Smooth muscle cell (in vitro differentiated cells): ENCODE measurements at regions not wholly inside any gene's neighbourhood (a gene's known extent, or its start where the extent isn't known, plus 50 kb on each side); places are given as distances from the start of the nearest gene placed in this dataset.

Experiments
- DNase-seq: peaks from one replicate; lab custom pipeline; 2025; ENCODE audit not compliant: unreplicated experiment; lab: John Stamatoyannopoulos, UW
- H2AFZ ChIP-seq: fragments of 200-600 bp; sonication (generic); 2 replicates; pipeline ENCODE4 v1.6.0; 2016; ENCODE audit warnings: antibody characterized with exemption, low read depth, mild to moderate bottlenecking
- H3F3A ChIP-seq: fragments of 200-600 bp; sonication (generic); 2 replicates; pipeline ENCODE4 v1.6.0; 2017; ENCODE audit warnings: antibody characterized with exemption, low read depth
- H3K27ac ChIP-seq: fragments of 200-600 bp; sonication (generic); 2 replicates; pipeline ENCODE4 v1.5.1; 2016; ENCODE audit warnings: low read depth, mild to moderate bottlenecking
- H3K27me3 ChIP-seq: fragments of 200-600 bp; sonication (generic); 2 replicates; pipeline ENCODE4 v1.6.1; 2016; ENCODE audit warnings: low read depth, mild to moderate bottlenecking
- H3K36me3 ChIP-seq: fragments of 200-600 bp; sonication (generic); 2 replicates; pipeline ENCODE4 v1.5.1; 2016; ENCODE audit warnings: low read depth
- H3K4me1 ChIP-seq: fragments of 200-600 bp; sonication (generic); 2 replicates; pipeline ENCODE4 v1.5.1; 2016; ENCODE audit warnings: low read depth
- H3K4me2 ChIP-seq: fragments of 200-600 bp; sonication (generic); 2 replicates; pipeline ENCODE4 v1.6.0; 2016; ENCODE audit warnings: mild to moderate bottlenecking
- H3K4me3 ChIP-seq: fragments of 200-600 bp; sonication (generic); 2 replicates; pipeline ENCODE4 v1.5.1; 2016; ENCODE audit warnings: mild to moderate bottlenecking
- H3K79me2 ChIP-seq: fragments of 200-600 bp; sonication (generic); 2 replicates; pipeline ENCODE4 v1.6.0; 2016; ENCODE audit warnings: low read depth, mild to moderate bottlenecking
- H3K9ac ChIP-seq: fragments of 200-600 bp; sonication (generic); 2 replicates; pipeline ENCODE4 v1.6.0; 2016; ENCODE audit warnings: low read depth
- H3K9me3 ChIP-seq: fragments of 200-600 bp; sonication (generic); replicated peaks from 2 replicates; pipeline ENCODE4 v1.5.1; 2016; ENCODE audit warnings: low read depth
- H4K20me1 ChIP-seq: fragments of 200-600 bp; sonication (generic); 2 replicates; pipeline ENCODE4 v1.6.0; 2016; ENCODE audit warnings: low read depth
- CTCF ChIP-seq: fragments of 200-600 bp; sonication (generic); IDR thresholded peaks from 2 replicates; pipeline ENCODE4 v1.5.1; 2017; ENCODE audit warnings: borderline replicate concordance, mild to moderate bottlenecking, antibody characterized with exemption; ENCODE audit not compliant: insufficient read depth, poor library complexity, severe bottlenecking
- WGBS: methylation state at CpG from one replicate; pipeline ENCODE4 v1.1.7; 2016; ENCODE audit warnings: low lambda C conversion rate; 5-methylcytosine and 5-hydroxymethylcytosine counted together

GRCh38 chr16:62717026-62717425, 680.8 kb upstream of the CDH8 start:
- H3K27ac ChIP-seq, result no peak overlapping the region

DNA sequence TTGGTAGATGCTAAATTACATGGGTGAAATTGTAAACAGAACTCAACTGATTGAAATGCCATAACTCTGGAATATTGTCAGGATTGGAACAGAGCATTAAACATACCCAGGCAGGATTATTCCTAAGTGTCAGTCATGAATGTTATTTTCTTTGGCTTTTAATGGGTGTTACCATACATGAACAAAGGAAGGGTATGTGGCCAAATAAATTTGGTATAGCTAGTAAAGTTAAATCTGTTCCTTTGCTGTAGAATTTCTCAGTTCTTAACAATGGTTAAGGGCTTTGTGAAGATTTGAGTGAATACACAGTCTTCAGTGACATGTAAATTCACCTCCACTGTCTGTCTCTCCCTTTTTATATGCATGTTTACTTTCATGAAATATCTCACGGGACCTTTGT, 679.5 kb upstream of the CDH8 start:
- no peak for DNase-seq
- TF ChIP-seq CTCF, result no peak
- 81% methylated on average over 1 of the region's 1 CpG for WGBS
- Histone ChIP-seq H3K4me3 (no peak overlapping the region), H3K79me2 (no peaks in the 10 kb centered on the region), H3K4me1 (no peaks in the 10 kb centered on the region), H3K27me3 (no peaks in the 10 kb centered on the region), H3K9ac (no peak overlapping the region), H3K27ac (no peak overlapping the region), H3F3A (no peaks in the 10 kb centered on the region), H3K4me2 (no peak overlapping the region), H4K20me1 (no peaks in the 10 kb centered on the region), H2AFZ (no peak overlapping the region), H3K36me3 (no peaks in the 10 kb centered on the region), H3K9me3 (no peaks in the 10 kb centered on the region)

More at GRCh38 chr16:62717026-62717425, 680.8 kb upstream of the CDH8 start:
- Histone ChIP-seq H3K4me1 (no peaks in the 10 kb centered on the region), H3K9me3 (no peaks in the 10 kb centered on the region), H3K27me3 (no peaks in the 10 kb centered on the region), H4K20me1 (no peaks in the 10 kb centered on the region), H2AFZ (no peak overlapping the region), H3K36me3 (no peaks in the 10 kb centered on the region), H3K79me2 (no peaks in the 10 kb centered on the region), H3K4me2 (no peak overlapping the region), H3K9ac (no peak overlapping the region), H3F3A (no peaks in the 10 kb centered on the region), H3K4me3 (no peak overlapping the region)
- 96% methylated on average over 2 of the region's 2 CpGs for WGBS
- no peak for TF ChIP-seq CTCF
- no peak for DNase-seq

GRCh38 chr16:62712566-62712965, 676.3 kb upstream of the CDH8 start:
- Histone ChIP-seq H4K20me1 (no peaks in the 10 kb centered on the region), H3K27me3 (no peaks in the 10 kb centered on the region), H3F3A (no peaks in the 10 kb centered on the region), H3K27ac (no peak overlapping the region), H2AFZ (no peak overlapping the region), H3K9ac (no peak overlapping the region), H3K4me2 (peak overlapping the region; percentile 19), H3K79me2 (no peaks in the 10 kb centered on the region), H3K9me3 (no peaks in the 10 kb centered on the region), H3K36me3 (no peaks in the 10 kb centered on the region), H3K4me1 (no peaks in the 10 kb centered on the region), H3K4me3 (no peak overlapping the region)
- no peak for DNase-seq
- no peak for TF ChIP-seq CTCF
- WGBS, result 71% methylated on average over 1 of the region's 1 CpG

DNA sequence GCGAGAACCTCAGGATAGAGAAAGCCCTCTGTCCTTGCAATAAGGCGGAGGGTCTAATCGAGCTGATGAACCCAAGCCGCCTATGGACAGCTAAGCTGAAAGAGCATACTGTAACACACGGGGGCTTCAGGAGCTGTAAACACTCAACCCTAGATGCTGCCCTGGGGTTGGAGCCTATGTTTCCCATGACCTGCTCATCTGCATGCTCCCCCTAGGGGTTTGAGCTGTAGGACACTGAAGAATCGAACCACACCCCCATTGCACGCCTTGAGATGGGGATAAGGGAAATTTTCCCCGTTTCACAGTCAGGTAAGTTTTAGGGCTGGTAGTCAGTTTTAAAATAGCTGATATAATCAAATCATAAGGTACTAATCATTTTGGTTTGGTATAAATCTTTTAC, 675.6 kb upstream of the CDH8 start:
- Histone ChIP-seq H3K9me3 (no peaks in the 10 kb centered on the region), H3K4me1 (no peaks in the 10 kb centered on the region), H3K79me2 (no peaks in the 10 kb centered on the region), H3K36me3 (no peaks in the 10 kb centered on the region), H3K4me3 (no peak overlapping the region), H3K4me2 (no peak overlapping the region), H3K27me3 (no peaks in the 10 kb centered on the region), H3F3A (no peaks in the 10 kb centered on the region), H4K20me1 (no peaks in the 10 kb centered on the region), H2AFZ (no peak overlapping the region), H3K9ac (no peak overlapping the region), H3K27ac (no peak overlapping the region)
- TF ChIP-seq CTCF, result no peak
- WGBS, result 88% methylated on average over 8 of the region's 8 CpGs
- no peak for DNase-seq
